ENCODE measurements at regions not wholly inside any gene's neighbourhood (a gene's known extent, or its start where the extent isn't known, plus 50 kb on each side); places are given as distances from the start of the nearest gene placed in this dataset.

GRCh38 chr4:120218981-120219380, 152.3 kb upstream of the MAD2L1 start:
- H3K27me3 ChIP-seq (ENCODE audit: control insufficient read depth in 3 of 3, insufficient read depth in 3 of 3, low read depth in 1 of 3, low read length in 3 of 3): no peaks in the 10 kb centered on the region
- H2AFZ ChIP-seq (ENCODE audit: low read length): no peak overlapping the region
- H3K27ac ChIP-seq (replicated peaks; ENCODE audit: low read length): no peak overlapping the region
- no peaks in the 10 kb centered on the region for H3K36me3 ChIP-seq (replicated peaks in 1 of 2; ENCODE audit: control insufficient read depth in 2 of 2, insufficient read depth in 2 of 2, low read length in 2 of 2)
- H2BK15ac ChIP-seq (ENCODE audit: low read length): no peak overlapping the region
- no peak overlapping the region for H3K9ac ChIP-seq (ENCODE audit: low read depth, low read length, poor library complexity)
- no peak for DNase-seq (ENCODE audit: low spot score)
- H2BK12ac ChIP-seq (ENCODE audit: low read length): no peak overlapping the region
- no peak overlapping the region for H4K91ac ChIP-seq (ENCODE audit: low read depth, low read length, poor library complexity)
- no peak overlapping the region for H2AK5ac ChIP-seq (ENCODE audit: low read depth, low read length)
- H3K4me3 ChIP-seq (ENCODE audit: low read length in 2 of 2): no peak overlapping the region
- WGBS, 2 donors (ENCODE audit: extremely low coverage in 2 of 2, insufficient read length in 2 of 2, insufficient replicate concordance in 1 of 2): no CpG with 5 or more reads among the region's 2 CpGs
- H3K79me1 ChIP-seq (ENCODE audit: low read depth, low read length): no peaks in the 10 kb centered on the region
- H3K18ac ChIP-seq (ENCODE audit: low read length): no peak overlapping the region
- no peak overlapping the region for H2BK5ac ChIP-seq (ENCODE audit: low read length)
- no peak overlapping the region for H3K4me2 ChIP-seq (ENCODE audit: insufficient read depth, low read length, poor library complexity, severe bottlenecking)
- H3K23ac ChIP-seq (ENCODE audit: low read depth, low read length, poor library complexity): no peak overlapping the region
- H3K4me1 ChIP-seq (ENCODE audit: control insufficient read depth in 2 of 2, insufficient read depth in 1 of 2, low read depth in 1 of 2, low read length in 2 of 2): no peaks in the 10 kb centered on the region
- no peaks in the 10 kb centered on the region for H3K9me3 ChIP-seq (replicated peaks in 1 of 2; ENCODE audit: control insufficient read depth in 2 of 2, insufficient read depth in 1 of 2, low read depth in 1 of 2, low read length in 2 of 2)
- no peak overlapping the region for H3K4ac ChIP-seq (ENCODE audit: low read length)
- H4K8ac ChIP-seq (ENCODE audit: low read depth, low read length): no peak overlapping the region
- H2BK120ac ChIP-seq (ENCODE audit: low read depth, low read length): no peak overlapping the region
- no peak overlapping the region for H3K14ac ChIP-seq (ENCODE audit: low read length)

GRCh38 chr4:120215350-120215749, 148.7 kb upstream of the MAD2L1 start:
- Histone ChIP-seq H3K27me3 (ENCODE audit: control insufficient read depth in 3 of 3, insufficient read depth in 3 of 3, low read depth in 1 of 3, low read length in 3 of 3) (no peaks in the 10 kb centered on the region), H3K36me3 (replicated peaks in 1 of 2; ENCODE audit: control insufficient read depth in 2 of 2, insufficient read depth in 2 of 2, low read length in 2 of 2) (no peaks in the 10 kb centered on the region), H2BK5ac (ENCODE audit: low read length) (no peak overlapping the region), H4K8ac (ENCODE audit: low read depth, low read length) (no peak overlapping the region), H2BK12ac (ENCODE audit: low read length) (no peak overlapping the region), H3K14ac (ENCODE audit: low read length) (no peak overlapping the region), H2BK120ac (ENCODE audit: low read depth, low read length) (no peak overlapping the region), H2BK15ac (ENCODE audit: low read length) (no peak overlapping the region), H3K4me3 (ENCODE audit: low read length in 2 of 2) (no peak overlapping the region), H3K4me1 (ENCODE audit: control insufficient read depth in 2 of 2, insufficient read depth in 1 of 2, low read depth in 1 of 2, low read length in 2 of 2) (no peaks in the 10 kb centered on the region), H3K27ac (replicated peaks; ENCODE audit: low read length) (no peak overlapping the region), H3K18ac (ENCODE audit: low read length) (no peak overlapping the region), H3K9ac (ENCODE audit: low read depth, low read length, poor library complexity) (no peak overlapping the region), H3K4ac (ENCODE audit: low read length) (no peak overlapping the region), H2AFZ (ENCODE audit: low read length) (no peak overlapping the region), H4K91ac (ENCODE audit: low read depth, low read length, poor library complexity) (no peak overlapping the region), H2AK5ac (ENCODE audit: low read depth, low read length) (no peak overlapping the region), H3K79me1 (ENCODE audit: low read depth, low read length) (no peaks in the 10 kb centered on the region), H3K9me3 (replicated peaks in 1 of 2; ENCODE audit: control insufficient read depth in 2 of 2, insufficient read depth in 1 of 2, low read depth in 1 of 2, low read length in 2 of 2) (no peaks in the 10 kb centered on the region), H3K4me2 (ENCODE audit: insufficient read depth, low read length, poor library complexity, severe bottlenecking) (no peak overlapping the region), H3K23ac (ENCODE audit: low read depth, low read length, poor library complexity) (no peak overlapping the region)
- no peak for DNase-seq (ENCODE audit: low spot score)
- no CpG with 5 or more reads among the region's 1 CpG for WGBS, 2 donors (ENCODE audit: extremely low coverage in 2 of 2, insufficient read length in 2 of 2, insufficient replicate concordance in 1 of 2)

- Histone ChIP-seq H3K36me3 (replicated peaks in 1 of 2; ENCODE audit: control insufficient read depth in 2 of 2, insufficient read depth in 2 of 2, low read length in 2 of 2) (no peaks in the 10 kb centered on the region), H3K9ac (ENCODE audit: low read depth, low read length, poor library complexity) (no peak overlapping the region), H3K4me1 (ENCODE audit: control insufficient read depth in 2 of 2, insufficient read depth in 1 of 2, low read depth in 1 of 2, low read length in 2 of 2) (no peaks in the 10 kb centered on the region), H2AK5ac (ENCODE audit: low read depth, low read length) (no peak overlapping the region), H3K27me3 (ENCODE audit: control insufficient read depth in 3 of 3, insufficient read depth in 3 of 3, low read depth in 1 of 3, low read length in 3 of 3) (no peaks in the 10 kb centered on the region), H2AFZ (ENCODE audit: low read length) (no peak overlapping the region), H3K9me3 (replicated peaks in 1 of 2; ENCODE audit: control insufficient read depth in 2 of 2, insufficient read depth in 1 of 2, low read depth in 1 of 2, low read length in 2 of 2) (no peaks in the 10 kb centered on the region), H4K8ac (ENCODE audit: low read depth, low read length) (no peak overlapping the region), H3K79me1 (ENCODE audit: low read depth, low read length) (no peaks in the 10 kb centered on the region), H3K18ac (ENCODE audit: low read length) (no peak overlapping the region), H2BK12ac (ENCODE audit: low read length) (no peak overlapping the region), H2BK15ac (ENCODE audit: low read length) (no peak overlapping the region), H3K23ac (ENCODE audit: low read depth, low read length, poor library complexity) (no peak overlapping the region), H3K27ac (replicated peaks; ENCODE audit: low read length) (no peak overlapping the region), H4K91ac (ENCODE audit: low read depth, low read length, poor library complexity) (no peak overlapping the region), H3K4me2 (ENCODE audit: insufficient read depth, low read length, poor library complexity, severe bottlenecking) (no peak overlapping the region), H3K4me3 (ENCODE audit: low read length in 2 of 2) (no peak overlapping the region), H2BK5ac (ENCODE audit: low read length) (no peak overlapping the region), H3K4ac (ENCODE audit: low read length) (no peak overlapping the region), H3K14ac (ENCODE audit: low read length) (no peak overlapping the region), H2BK120ac (ENCODE audit: low read depth, low read length) (no peak overlapping the region)
- WGBS, 2 donors (ENCODE audit: extremely low coverage in 2 of 2, insufficient read length in 2 of 2, insufficient replicate concordance in 1 of 2): no CpG with 5 or more reads among the region's 4 CpGs
- no peak for DNase-seq (ENCODE audit: low spot score)
Measured at GRCh38 chr4:120211408-120212015, 144.9 kb upstream of the MAD2L1 start.

GRCh38 chr4:120209706-120210105, 143.1 kb upstream of the MAD2L1 start:
- no peaks in the 10 kb centered on the region for H3K9me3 ChIP-seq (replicated peaks in 1 of 2; ENCODE audit: control insufficient read depth in 2 of 2, insufficient read depth in 1 of 2, low read depth in 1 of 2, low read length in 2 of 2)
- H3K27ac ChIP-seq (replicated peaks; ENCODE audit: low read length): no peak overlapping the region
- H3K79me1 ChIP-seq (ENCODE audit: low read depth, low read length): no peaks in the 10 kb centered on the region
- H3K36me3 ChIP-seq (replicated peaks in 1 of 2; ENCODE audit: control insufficient read depth in 2 of 2, insufficient read depth in 2 of 2, low read length in 2 of 2): no peaks in the 10 kb centered on the region
- H3K23ac ChIP-seq (ENCODE audit: low read depth, low read length, poor library complexity): no peak overlapping the region
- H2BK12ac ChIP-seq (ENCODE audit: low read length): no peak overlapping the region
- no peak overlapping the region for H2BK15ac ChIP-seq (ENCODE audit: low read length)
- H4K91ac ChIP-seq (ENCODE audit: low read depth, low read length, poor library complexity): no peak overlapping the region
- no peak overlapping the region for H2AK5ac ChIP-seq (ENCODE audit: low read depth, low read length)
- no peak overlapping the region for H3K9ac ChIP-seq (ENCODE audit: low read depth, low read length, poor library complexity)
- H3K27me3 ChIP-seq (ENCODE audit: control insufficient read depth in 3 of 3, insufficient read depth in 3 of 3, low read depth in 1 of 3, low read length in 3 of 3): no peaks in the 10 kb centered on the region
- H2BK120ac ChIP-seq (ENCODE audit: low read depth, low read length): no peak overlapping the region
- H3K14ac ChIP-seq (ENCODE audit: low read length): no peak overlapping the region
- DNase-seq (ENCODE audit: low spot score): no peak
- H2AFZ ChIP-seq (ENCODE audit: low read length): no peak overlapping the region
- WGBS, 2 donors (ENCODE audit: extremely low coverage in 2 of 2, insufficient read length in 2 of 2, insufficient replicate concordance in 1 of 2): no CpG with 5 or more reads among the region's 4 CpGs
- no peak overlapping the region for H3K4me2 ChIP-seq (ENCODE audit: insufficient read depth, low read length, poor library complexity, severe bottlenecking)
- H3K4me3 ChIP-seq (ENCODE audit: low read length in 2 of 2): no peak overlapping the region
- H3K4me1 ChIP-seq (ENCODE audit: control insufficient read depth in 2 of 2, insufficient read depth in 1 of 2, low read depth in 1 of 2, low read length in 2 of 2): no peaks in the 10 kb centered on the region
- no peak overlapping the region for H3K18ac ChIP-seq (ENCODE audit: low read length)
- H3K4ac ChIP-seq (ENCODE audit: low read length): no peak overlapping the region
- no peak overlapping the region for H2BK5ac ChIP-seq (ENCODE audit: low read length)
- no peak overlapping the region for H4K8ac ChIP-seq (ENCODE audit: low read depth, low read length)
